Tibial nerve (tissue), 4 donors: ENCODE measurements at regions not wholly inside any gene's neighbourhood (a gene's known extent, or its start where the extent isn't known, plus 50 kb on each side); places are given as distances from the start of the nearest gene placed in this dataset.

Source experiments
- CTCF ChIP-seq, 5 experiments: fragments of 200-600 bp in 3 of 5; fragments of 450-650 bp in 2 of 5; sonication (generic) in 3 of 5; IDR thresholded peaks; one replicate each; pipeline ENCODE4 v1.5.1; 2016 to 2019; ENCODE audit warnings: antibody characterized with exemption in 5 of 5, mild to moderate bottlenecking in 3 of 5, moderate library complexity in 2 of 5
- EP300 ChIP-seq, 2 donors: sonication (generic); formaldehyde crosslinking; IDR thresholded peaks; one replicate each; pipeline ENCODE4 v1.6.1; 2017; ENCODE audit warnings: antibody characterized with exemption in 2 of 2, mild to moderate bottlenecking in 1 of 2
- POLR2A ChIP-seq, 2 donors: fragments of 450-650 bp; IDR thresholded peaks; one replicate each; pipeline ENCODE4 v1.6.1; 2017; ENCODE audit warnings: antibody characterized with exemption in 2 of 2, mild to moderate bottlenecking in 2 of 2, moderate library complexity in 2 of 2

- no peak for TF ChIP-seq POLR2A (IDR thresholded peaks at IDR 0.05)
- TF ChIP-seq CTCF (IDR thresholded peaks at IDR 0.05), result no peak
- TF ChIP-seq EP300 (IDR thresholded peaks at IDR 0.05), result no peak
Measured at GRCh38 chr6:145559836-145560235, 175.5 kb downstream of the EPM2A start.
